ENCODE measurements at regions not wholly inside any gene's neighbourhood (a gene's known extent, or its start where the extent isn't known, plus 50 kb on each side); places are given as distances from the start of the nearest gene placed in this dataset.

DNA sequence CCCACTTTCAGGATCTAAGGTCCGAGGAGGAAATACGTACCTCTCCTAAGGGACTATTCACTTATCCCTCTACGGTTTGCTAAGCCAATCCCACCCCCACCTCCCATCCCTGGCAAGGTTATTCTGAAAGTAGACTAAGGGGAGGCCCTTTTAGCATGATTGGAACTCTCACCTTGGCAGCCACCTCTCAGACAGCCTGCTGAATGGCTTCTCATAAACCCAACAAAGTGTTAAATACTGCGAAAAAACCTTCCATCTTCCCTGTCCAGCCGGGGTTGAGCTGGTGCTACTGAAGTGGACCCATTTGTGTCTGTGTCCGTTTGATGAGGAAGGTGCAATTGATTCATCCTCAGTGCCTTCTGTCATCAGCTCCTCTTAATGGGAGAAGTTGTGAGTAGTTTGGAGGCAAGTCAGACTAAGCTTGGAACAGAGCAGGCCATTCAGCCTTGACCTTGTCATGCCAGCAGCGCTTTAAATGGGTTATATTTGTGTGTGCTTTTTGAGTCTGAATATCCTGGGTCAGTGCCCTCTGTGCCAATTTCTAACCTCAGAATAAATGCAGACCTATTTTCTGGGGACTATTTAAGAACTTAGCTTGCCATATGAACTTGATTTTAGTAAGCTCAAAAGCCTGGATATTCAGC, 476.3 kb upstream of the ZNF608 start (continued):
- no peak for TF ChIP-seq ZSCAN20 (CRISPR knock-in tag; IDR thresholded peaks at IDR 0.05)
- TF ChIP-seq RAD21 (conservative IDR thresholded peaks at IDR 0.05 in 1 of 2, IDR thresholded peaks at IDR 0.05 in 1 of 2) = no peak
- TF ChIP-seq, protein P1, sequence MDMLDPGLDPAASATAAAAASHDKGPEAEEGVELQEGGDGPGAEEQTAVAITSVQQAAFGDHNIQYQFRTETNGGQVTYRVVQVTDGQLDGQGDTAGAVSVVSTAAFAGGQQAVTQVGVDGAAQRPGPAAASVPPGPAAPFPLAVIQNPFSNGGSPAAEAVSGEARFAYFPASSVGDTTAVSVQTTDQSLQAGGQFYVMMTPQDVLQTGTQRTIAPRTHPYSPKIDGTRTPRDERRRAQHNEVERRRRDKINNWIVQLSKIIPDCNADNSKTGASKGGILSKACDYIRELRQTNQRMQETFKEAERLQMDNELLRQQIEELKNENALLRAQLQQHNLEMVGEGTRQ (IDR thresholded peaks at IDR 0.05) = no peak
- TF ChIP-seq, protein P2, sequence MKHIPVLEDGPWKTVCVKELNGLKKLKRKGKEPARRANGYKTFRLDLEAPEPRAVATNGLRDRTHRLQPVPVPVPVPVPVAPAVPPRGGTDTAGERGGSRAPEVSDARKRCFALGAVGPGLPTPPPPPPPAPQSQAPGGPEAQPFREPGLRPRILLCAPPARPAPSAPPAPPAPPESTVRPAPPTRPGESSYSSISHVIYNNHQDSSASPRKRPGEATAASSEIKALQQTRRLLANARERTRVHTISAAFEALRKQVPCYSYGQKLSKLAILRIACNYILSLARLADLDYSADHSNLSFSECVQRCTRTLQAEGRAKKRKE (CRISPR knock-in tag; IDR thresholded peaks at IDR 0.05; ENCODE audit: low read depth) = no peak
- TF ChIP-seq HOXB13 (CRISPR knock-in tag; IDR thresholded peaks at IDR 0.05; ENCODE audit: low read depth) = no peak
- no peak for TF ChIP-seq ESRRA (IDR thresholded peaks at IDR 0.05; ENCODE audit: borderline replicate concordance, low read length)
- TF ChIP-seq NPAS2 (CRISPR knock-in tag; IDR thresholded peaks at IDR 0.05; ENCODE audit: borderline replicate concordance) = no peak
- TF ChIP-seq, protein P3, sequence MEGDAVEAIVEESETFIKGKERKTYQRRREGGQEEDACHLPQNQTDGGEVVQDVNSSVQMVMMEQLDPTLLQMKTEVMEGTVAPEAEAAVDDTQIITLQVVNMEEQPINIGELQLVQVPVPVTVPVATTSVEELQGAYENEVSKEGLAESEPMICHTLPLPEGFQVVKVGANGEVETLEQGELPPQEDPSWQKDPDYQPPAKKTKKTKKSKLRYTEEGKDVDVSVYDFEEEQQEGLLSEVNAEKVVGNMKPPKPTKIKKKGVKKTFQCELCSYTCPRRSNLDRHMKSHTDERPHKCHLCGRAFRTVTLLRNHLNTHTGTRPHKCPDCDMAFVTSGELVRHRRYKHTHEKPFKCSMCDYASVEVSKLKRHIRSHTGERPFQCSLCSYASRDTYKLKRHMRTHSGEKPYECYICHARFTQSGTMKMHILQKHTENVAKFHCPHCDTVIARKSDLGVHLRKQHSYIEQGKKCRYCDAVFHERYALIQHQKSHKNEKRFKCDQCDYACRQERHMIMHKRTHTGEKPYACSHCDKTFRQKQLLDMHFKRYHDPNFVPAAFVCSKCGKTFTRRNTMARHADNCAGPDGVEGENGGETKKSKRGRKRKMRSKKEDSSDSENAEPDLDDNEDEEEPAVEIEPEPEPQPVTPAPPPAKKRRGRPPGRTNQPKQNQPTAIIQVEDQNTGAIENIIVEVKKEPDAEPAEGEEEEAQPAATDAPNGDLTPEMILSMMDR (IDR thresholded peaks at IDR 0.05) = no peak

DNA sequence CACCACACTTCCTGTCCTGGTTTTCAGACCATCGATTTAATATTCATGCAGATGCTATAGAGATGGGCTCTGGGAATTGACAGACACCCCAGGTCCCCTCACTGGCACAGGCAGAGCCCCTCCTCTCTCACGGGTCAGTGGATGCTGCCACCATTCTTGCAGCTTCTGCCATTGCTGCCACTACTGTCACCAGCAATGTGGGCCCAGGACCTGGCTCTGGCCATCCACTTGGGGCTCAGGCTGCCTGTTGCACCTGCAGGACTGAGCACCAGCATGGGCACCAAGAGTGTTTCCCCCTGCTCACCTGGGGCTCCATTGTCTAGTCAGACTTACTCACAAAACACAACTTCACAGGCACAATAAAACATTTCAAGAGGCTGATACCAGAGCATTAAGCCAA, 479.0 kb upstream of the ZNF608 start:
- CTCF ChIA-PET = no interaction called here
- ATAC-seq (no peak), FAIRE-seq (no peak), DNase-seq (ENCODE audit: low read depth in 1 of 2, low spot score in 1 of 2) (no peak)
- Histone ChIP-seq H3K4me1 (no peaks in the 10 kb centered on the region; the same call in 2 of the 3 replicates), H3K4me2 (no peak overlapping the region), H3K27ac (no peak overlapping the region), H3K9me3 (no peaks in the 10 kb centered on the region), H3K4me3 (no peak overlapping the region)
- TF ChIP-seq ZC3H11A (IDR thresholded peaks at IDR 0.05) = no peak
- no peak for TF ChIP-seq CBX2 (IDR thresholded peaks at IDR 0.05; ENCODE audit: borderline replicate concordance, low read depth)
- POLR2A ChIA-PET = no interaction called here
- 0% methylated on average over 2 of the region's 2 CpGs for WGBS (ENCODE audit: missing lambda C conversion rate)

- ATAC-seq (no peak), DNase-seq (ENCODE audit: low read depth in 1 of 2, low spot score in 1 of 2) (no peak), FAIRE-seq (no peak)
- Histone ChIP-seq H3K4me2 (no peak overlapping the region), H3K27ac (no peak overlapping the region), H3K9me3 (no peaks in the 10 kb centered on the region), H3K4me1 (no peaks in the 10 kb centered on the region; the same call in 2 of the 3 replicates), H3K4me3 (no peak overlapping the region)
- no peak for TF ChIP-seq MAFK (IDR thresholded peaks at IDR 0.05; ENCODE audit: partially characterized antibody)
- 61% methylated on average over 4 of the region's 4 CpGs for WGBS (ENCODE audit: missing lambda C conversion rate)
- CTCF ChIA-PET = interaction anchor here (1.9 kb wide), 1 partner anchor 84 kb away, joined by 4 read pairs; no protein-coding TSS in a partner anchor
- POLR2A ChIA-PET = no interaction called here
Measured at GRCh38 chr5:125226825-125227224, 480.4 kb upstream of the ZNF608 start.

DNA sequence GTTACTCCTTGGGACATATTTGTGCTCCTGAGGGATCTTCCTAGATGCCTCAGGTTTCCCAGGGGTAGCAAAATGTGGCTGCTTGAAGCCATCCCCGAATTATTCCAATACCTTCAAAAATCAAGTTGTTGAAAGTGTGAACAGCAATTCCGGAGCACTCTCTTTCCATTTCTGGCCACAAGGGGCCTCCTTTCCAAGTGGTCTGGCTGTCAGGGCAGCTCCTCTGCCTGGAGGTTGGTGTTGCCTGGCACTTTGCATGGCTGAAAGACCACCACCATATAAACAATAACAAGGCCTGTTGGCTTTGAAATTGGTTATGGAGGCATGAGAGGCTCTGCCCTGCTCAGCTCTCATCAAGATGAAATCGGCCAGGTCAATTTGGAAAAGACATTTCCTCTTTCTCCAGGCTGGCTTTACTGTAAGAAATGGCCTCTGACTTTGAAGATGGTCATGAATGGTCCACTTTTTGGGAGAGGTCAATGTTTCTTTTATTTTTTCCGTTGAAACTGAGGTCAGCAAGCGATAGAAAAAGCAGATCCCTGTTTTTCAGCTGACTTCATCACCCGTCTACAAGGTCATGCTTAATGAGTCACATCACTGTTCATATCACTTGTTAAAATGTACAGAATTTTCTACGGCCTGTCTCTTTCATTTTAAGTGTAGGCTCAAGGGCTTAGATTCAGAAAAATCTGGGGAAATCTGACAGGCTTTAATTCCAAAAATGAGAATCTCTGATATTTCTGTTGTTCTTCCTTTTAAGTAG, 481.1 kb upstream of the ZNF608 start:
- TF ChIP-seq ZNF302 (CRISPR knock-in tag; IDR thresholded peaks at IDR 0.05) (no peak), RAD21 (conservative IDR thresholded peaks at IDR 0.05 in 1 of 2, IDR thresholded peaks at IDR 0.05 in 1 of 2) (peak; percentile 34 to 55; a peak in 3 of 5 replicates), SMC3 (IDR thresholded peaks at IDR 0.05) (0 out of 3 replicates have a peak, but pooled peaks have one; percentile 33), GATA3 (IDR thresholded peaks at IDR 0.05; ENCODE audit: borderline replicate concordance) (no peak), ZC3H11A (IDR thresholded peaks at IDR 0.05) (no peak)
- TF ChIP-seq, protein P3 (IDR thresholded peaks at IDR 0.05) = peak; percentile 26; the same call in 1 of the 3 replicates
- TF ChIP-seq, protein P2 (CRISPR knock-in tag; IDR thresholded peaks at IDR 0.05; ENCODE audit: low read depth) = no peak
- TF ChIP-seq, protein P4, sequence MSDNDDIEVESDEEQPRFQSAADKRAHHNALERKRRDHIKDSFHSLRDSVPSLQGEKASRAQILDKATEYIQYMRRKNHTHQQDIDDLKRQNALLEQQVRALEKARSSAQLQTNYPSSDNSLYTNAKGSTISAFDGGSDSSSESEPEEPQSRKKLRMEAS (IDR thresholded peaks at IDR 0.05) = 0 out of 2 replicates have a peak, but pooled peaks have one; percentile 12
- Histone ChIP-seq H3K4me1 (no peaks in the 10 kb centered on the region; the same call in 2 of the 3 replicates), H3K4me2 (no peak overlapping the region), H3K4me3 (no peak overlapping the region), H3K9me3 (no peaks in the 10 kb centered on the region), H3K27ac (no peak overlapping the region)
- CTCF ChIA-PET = interaction anchor here (0.6 to 1.9 kb wide), 4 partner anchors 14 to 257 kb away, joined by 3 to 4 read pairs (median 4); no protein-coding TSS in a partner anchor
- DNase-seq (ENCODE audit: low read depth in 1 of 2, low spot score in 1 of 2) (peak; percentile 1 to 29), ATAC-seq (peak in 1 of 2 experiments; percentile 85; a peak in 3 of 6 replicates), FAIRE-seq (no peak)
- 47% methylated on average over 7 of the region's 7 CpGs for WGBS (ENCODE audit: missing lambda C conversion rate)
- POLR2A ChIA-PET = no interaction called here
